ENCODE measurements at regions not wholly inside any gene's neighbourhood (a gene's known extent, or its start where the extent isn't known, plus 50 kb on each side); places are given as distances from the start of the nearest gene placed in this dataset.

DNA sequence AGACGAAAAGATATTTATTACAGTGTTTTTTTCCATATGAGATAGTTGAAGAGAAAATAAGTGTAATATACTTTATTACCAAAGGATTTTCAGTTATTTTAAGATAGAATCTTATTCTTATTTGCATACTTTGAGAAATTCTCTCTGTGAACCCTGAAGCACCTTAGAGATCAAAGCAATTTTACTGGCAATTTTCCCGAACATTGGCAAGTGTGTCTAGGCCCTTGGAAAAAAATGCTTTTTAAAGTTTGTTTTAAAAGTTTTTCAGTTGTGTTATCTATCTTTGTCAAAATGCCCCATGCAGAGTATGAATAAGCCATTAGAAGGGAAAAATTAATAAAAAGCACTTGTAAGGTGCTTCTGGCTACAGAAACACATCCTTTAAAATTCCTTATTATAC lies 276.8 kb upstream of the HSF2 start:
- no peak for TF ChIP-seq CTCF (IDR thresholded peaks at IDR 0.05)
- no peak for TF ChIP-seq POLR2A (IDR thresholded peaks at IDR 0.05)
- TF ChIP-seq POLR2AphosphoS5 (IDR thresholded peaks at IDR 0.05; ENCODE audit: insufficient read depth in 1 of 2, low read depth in 1 of 2): no peak

All from vagina (tissue), 2 donors.